Epidermal melanocyte (primary cell): ENCODE measurements at regions not wholly inside any gene's neighbourhood (a gene's known extent, or its start where the extent isn't known, plus 50 kb on each side); places are given as distances from the start of the nearest gene placed in this dataset.

Experiments
- DNase-seq: peaks from one replicate; pipeline ENCODE4 v3.0.0; 2011; ENCODE audit warnings: low spot score; ENCODE audit not compliant: insufficient read length

DNA sequence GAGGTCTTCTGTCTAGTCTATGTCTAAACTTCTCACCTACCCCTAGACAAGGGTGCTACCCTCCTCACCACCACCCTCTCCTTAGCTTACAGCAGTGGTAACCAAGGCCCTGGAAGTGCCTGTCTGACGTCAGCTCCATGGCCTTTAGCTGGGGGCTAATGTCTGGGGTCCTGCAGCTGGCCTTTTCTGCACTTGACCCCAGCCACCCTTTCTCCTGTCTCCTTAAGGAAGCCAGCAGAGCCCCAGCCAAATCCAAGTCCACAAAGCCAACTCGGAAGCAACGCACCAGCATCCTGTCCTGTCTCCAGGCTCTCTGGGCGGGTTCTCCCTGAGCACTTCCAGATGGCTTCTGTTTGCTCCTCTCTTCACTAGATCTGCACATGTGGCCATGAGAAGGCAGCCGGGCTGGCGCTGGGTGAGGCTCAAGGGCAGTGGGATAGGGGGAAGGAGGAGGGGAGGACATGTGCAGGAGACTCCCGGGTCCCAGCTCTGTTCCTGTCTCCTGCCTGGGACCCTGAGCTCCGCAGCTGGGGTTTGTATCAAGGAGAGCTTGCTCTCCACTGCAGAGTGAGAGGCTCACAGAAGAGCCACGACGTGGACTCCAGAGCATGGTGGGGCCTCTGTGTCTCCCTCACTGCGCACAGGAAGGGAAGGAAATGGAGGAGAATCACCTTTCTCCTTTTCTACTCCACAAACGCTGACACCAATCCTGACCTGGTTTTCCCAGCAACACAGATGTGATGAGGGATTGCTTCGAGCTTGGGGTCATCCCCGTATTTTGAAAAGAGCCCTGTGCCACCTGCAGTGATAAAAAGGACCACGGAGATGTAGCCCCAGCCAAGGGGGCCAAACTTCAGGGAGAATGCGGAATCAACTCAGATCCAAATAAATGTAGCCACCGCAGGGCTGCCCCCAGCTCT, 204.2 kb downstream of the USP12 start:
- no peak for DNase-seq

DNA sequence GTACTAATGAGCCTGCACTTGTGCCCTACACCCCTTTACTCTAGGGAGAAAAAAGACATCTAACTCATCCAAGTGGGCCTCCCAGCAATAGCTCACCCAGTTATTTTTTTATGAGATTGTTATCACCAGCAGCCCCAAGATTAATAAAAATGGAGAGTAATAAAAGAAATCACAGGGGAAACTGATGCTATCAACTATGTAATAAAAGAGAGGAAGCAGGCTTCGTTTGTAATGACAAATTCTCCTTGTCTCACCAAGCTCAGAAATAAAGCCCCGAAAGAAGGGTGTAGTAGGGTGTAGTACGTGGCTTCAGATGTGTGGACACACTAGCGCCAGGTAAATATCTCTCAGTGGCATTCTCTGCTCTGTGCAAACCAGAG, 204.9 kb downstream of the USP12 start:
- DNase-seq: no peak

DNA sequence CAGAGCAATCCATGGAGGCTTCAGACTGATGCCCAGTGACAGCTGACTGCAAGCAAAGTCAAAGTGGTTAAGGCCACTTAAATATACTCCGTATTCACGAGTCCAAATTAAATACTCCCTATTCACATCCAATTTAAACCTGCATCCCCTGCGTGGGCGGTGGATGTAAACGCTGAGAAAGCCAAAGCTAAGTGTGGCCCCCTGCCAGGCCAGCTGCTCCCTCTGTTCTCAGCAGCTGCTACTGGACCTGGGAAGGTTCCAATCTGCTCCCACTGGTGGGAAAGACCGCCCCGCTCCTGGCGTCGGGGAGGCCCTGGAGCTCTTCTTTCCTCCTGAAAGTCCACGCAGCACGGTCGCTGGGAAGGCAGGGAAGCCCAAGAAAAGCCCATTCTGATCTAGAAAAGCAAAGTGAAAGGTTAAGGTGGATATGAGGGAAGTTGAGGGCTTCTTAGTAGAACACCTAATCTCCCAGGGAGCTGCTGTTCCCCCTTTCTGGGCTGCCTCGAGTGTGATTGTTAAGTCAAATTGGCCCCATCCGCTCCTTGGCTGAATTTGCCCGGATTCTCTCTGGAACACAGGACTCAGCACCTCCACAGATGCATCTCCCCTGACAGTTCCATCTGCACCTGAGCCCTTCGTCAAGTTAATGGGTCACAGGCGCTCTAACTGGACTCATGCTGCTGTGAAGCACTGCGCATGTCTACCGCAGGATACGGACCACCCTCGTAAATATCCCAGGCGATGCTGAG, 205.5 kb downstream of the USP12 start:
- no peak for DNase-seq

DNA sequence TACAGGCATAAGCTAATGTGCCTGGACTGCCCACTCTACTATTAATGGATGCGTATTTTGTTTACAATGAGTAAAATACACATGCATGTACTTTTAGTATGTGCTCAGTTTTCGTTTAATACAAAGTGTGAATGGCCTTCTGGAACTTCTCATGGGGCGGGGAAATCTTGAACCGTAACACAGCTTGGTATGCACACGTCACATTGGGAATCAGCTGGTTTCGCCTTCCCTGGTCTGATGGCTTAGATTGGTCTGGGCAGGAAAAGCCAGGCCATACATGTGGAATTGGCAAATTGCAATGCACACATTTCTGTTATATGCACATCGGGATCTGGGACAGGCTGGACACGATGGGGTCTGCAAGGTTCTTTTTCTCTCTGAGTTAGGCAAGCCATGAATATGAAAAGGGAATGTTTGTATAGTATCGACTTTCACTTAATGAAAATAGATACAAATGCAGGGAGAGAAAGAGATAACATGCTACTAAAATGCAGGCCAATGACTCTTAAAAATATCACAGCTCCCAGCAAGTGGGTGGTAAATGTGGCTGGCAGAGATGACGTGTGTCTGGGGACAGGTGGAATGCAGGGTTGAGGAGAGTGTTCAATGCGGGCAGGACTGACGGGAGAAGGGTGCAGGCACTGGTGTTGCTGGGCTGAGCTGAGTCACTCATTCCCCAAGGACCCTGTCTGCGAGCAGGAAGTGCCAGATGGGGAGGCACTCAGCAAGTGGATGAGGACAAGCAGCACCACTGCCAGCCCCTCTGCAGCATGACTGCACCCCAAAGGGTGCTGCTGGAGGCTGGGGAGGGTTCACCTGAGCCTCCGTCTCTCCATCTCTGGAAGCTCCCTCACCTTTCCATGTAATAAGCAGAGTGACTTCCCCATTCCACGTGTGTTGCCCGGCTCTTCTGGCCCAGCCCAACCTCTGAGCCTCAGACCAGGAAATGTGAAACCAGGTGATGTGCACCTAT, 204.0 kb upstream of the GPR12 start:
- no peak for DNase-seq

DNA sequence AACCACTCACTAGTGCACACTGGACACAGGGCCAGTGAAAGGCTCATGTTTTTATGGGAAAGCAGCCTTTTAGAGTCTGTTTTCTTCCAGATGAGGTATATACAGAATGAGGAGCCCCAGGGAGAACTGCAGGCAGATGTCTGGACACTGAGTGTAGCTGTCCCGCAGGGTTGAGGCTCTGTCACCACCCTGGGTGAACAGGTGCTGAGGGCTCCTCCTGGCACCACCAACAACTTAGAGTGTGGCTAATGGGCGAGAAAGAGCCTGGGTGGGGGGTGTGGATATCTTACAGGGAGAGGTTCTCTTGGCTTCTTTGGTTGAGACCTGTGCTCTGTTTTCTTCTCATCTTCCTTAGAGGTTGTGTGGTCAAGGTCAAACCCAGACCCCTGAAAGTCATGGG, 202.1 kb upstream of the GPR12 start:
- DNase-seq: no peak

DNA sequence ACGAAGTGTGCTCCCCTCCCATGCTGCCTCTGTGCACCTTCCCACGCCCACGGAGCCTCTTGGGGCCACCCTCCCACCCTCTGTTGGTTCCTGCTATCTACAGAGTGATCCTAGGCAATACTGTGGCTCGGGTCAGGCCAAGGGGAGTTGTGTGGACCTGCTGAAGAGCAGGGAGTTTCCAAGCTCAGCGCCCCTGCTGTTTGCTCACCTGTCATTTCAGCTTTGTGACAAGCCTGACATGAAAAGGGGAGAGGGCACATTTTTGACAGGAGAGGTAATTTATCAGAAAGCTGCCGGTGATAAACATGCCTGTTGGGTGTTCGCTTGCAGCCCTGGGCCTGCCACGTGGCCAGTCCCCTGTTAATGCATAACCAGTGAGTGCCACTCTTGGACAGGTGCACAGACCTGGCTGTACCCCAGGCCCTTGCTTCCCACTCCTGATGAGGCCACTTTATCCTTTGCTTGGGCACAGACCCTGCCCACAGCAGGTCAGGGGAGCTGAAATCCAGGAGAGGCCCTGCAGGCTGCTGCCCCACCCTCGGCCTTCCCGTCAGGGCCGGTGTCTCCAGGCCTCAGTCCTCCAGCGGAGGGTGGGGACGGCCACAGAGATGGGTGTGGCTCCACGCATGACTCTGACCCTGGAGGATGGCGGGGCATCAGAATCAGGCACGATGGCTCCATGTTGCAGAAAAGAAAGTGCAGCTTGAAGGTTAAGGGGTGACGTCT, 201.5 kb upstream of the GPR12 start:
- DNase-seq: no peak

DNA sequence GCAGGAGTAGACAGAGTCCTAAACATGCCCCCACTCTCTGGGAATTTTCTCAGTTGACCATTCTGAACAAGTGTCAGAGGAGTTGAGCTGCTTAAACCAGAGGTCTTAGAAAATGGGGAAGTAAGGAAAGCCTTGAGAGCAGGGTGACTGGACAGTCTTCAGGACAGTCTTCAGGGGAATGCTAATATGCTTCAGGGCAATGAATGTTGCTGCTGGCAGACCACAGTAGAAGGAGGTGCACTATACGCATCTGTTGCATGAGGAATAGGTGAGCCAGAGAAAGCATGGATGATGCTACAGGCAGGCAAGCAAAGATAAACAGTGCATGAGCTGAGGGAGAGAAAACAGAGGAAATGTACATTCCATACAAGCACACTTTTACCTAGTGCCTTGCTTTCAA, 196.6 kb upstream of the GPR12 start:
- DNase-seq: no peak

DNA sequence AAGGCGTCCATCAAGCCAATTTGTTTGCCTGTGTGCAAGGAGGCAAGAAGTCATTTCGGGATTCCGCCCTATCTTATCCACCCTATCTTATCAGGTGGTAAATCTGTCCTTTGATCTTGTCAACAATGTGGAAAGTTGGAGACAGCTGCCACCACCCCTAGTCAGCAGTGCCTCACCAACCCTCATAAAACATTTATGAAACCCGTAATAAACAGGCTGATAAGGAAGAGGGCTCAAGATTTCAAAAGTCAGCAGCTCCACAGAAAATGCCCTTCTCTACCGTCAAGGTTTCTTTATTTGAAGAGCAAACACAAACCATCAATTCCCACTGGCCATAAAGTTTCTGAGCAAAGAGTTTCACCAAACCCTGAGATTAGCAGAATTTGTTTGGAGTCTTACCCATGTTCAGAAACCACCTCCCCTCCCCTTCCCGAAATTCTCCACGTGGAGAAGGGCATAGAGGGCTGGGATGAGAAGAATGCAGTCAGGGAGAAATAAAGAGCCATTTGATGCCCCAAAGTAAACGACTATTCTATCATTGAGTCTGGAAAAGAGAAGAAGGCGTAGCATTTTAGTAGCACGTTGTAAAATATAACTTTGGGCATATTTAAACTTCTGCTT, 196.0 kb upstream of the GPR12 start:
- no peak for DNase-seq

DNA sequence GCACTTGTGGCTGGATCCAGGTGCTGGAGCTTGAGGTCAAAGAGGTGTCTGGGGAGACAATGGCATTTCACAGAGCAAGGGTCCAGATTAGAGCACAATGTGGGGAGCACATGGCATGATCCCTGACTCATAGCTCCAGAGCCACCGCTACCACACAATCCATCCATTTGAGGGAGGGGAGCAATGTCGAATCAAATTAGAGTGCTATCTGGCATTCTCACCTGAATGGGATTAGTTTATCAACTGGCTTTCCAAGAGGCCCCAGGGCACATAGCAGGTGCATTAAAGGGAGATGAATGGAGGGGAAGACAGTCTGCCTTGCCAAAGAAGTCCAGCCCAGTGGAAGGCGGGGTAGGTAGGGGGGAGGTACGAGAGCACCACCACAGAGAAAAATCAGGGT, 194.4 kb upstream of the GPR12 start:
- DNase-seq: no peak

DNA sequence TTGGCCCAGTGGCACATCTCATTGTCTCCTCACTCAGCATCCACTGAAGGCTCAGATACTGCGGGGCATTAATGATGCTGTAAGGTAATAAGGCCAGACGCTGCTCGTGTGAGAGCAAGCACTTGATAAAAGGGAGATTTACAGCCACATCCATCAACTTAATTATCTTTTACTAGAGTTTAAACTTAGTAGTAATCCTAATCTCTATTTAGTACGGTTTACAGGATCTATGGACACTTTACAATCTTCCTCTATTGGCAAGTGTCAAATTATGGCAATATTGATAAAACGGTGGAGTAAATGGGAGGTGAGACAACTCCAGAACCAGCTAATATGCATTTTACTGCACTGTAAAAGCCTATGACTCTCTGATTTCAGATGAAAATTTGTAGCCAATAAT, 192.7 kb upstream of the GPR12 start:
- DNase-seq: no peak

DNA sequence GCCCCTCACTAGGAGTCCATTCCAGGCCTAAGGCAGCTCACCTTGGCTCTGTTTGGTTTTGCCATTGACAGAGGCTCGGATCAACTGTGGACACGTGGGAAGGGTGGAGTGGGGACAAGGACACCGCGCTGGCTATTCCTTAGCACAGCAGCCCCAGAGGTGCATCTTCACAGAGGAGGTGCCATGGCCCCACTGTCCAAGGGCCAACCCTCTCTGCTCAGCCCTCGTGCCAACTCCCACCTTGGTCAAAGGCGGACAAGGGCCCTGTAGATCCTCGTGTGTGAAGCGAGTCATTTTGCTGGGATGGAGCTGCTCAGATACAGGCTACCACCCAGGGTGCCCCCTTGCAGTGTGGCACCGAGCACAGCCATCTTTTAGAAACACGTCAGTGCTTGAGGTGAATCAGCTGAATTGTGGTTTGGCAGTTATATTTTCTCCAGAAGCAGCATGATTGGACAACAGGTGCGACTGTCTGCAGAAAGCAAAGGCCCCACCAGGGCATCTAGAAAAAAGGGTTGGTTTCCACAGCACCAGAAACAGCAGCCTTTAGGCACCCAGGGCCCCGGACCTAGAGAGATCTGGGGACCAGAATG, 192.1 kb upstream of the GPR12 start:
- no peak for DNase-seq

DNA sequence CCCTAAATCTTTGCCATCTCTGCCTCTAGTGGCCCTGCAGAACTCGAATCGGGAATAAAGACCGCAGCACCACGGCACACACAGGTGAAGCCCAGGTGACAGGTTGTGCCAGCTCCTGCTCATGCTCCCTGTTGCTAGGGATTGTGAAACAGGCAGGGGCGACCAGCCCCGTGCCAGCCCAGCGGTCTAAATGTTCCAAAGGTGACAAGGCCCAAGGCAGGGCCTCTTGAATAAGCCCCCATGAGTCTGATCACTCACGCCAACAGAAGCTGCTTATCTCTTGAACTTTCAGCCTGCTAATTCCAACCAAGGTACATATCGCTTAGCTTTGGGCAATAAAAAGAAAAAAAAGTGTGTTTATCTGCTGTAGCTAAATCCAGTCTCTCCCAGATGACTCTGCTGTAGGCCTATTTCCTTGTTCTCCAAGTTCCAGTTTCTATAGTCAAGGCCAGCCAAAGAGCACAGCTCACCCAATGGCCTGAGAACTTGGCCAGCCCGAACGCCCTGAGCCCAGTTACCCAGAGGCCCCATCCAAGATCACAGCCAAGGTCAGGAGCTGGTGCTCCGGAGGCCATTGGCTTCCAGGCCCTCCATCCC, 191.1 kb upstream of the GPR12 start:
- no peak for DNase-seq

DNA sequence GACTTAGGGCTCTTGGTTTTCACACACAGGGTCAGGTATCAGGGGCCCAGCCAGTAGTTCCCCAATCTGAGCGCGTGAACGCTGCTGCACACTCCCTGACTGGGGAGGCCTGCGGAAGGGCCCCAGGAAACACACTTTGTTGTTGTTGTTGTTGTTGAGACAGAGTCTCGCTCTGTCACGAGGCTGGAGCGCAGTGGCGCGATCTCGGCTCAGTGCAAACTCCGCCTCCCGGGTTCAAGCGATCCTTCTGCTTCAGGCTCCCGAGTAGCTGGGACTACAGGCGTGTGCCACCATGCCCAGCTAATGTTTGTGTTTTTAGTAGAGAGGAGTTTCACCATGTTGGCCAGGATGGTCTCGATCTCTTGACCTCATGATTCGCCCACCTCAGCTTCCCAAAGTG, 190.4 kb upstream of the GPR12 start:
- no peak for DNase-seq

DNA sequence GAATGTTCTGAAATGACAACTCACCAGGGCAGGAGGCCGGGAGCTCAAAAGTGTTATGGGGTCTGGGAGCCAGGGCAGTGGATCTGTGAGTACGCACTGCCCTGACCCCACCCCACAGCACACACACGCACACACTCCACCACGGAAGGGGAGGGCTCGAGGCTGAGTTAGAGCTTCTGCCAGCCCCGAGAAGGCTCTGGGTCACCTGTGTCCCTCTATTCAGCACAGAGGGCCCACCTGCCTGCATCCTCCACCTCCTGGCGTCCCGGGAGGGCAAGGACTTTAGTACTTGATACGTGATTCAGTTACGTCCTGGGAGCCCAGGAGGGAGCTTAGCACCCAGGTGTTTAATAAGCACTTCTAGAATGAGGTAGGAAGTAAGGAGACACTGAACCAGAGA, 190.0 kb upstream of the GPR12 start:
- DNase-seq: no peak

DNA sequence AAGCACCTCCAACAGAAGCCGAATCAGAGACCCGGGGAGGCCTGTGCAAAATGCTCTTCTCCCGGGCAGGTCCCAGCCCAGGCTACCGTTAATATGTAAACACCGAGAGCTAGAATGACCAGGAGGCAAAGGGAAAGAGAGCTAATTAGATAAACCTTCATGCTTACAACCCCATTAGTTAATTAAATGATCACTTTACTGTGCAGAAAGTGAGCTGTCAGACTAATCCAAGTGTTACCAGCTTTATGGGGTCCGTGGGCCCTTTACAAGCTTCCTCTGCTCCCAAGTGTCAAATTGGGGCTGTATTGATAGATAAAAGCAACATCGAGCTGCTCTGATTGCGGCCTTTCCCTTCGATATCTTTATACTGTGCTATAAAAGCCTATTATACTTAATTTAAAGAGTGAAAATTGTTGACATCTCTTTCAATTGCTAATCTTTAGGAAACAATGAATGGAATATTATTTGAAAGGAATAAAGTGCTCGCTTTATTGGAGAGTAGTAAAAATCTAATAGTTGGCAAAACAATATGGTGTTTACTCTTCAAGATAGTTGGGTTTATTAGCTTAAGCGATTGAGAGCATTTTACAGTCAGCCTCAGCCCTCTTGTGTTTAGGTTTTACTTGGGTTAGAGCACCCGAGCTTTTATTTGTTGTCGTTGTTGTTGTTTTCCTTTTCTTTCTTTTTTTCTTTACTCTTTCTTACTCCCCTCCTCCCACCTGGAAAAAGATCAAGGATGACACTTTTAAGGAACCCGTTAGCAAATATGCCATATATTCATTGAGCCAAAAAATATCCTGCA, 189.3 kb upstream of the GPR12 start:
- DNase-seq: no peak

DNA sequence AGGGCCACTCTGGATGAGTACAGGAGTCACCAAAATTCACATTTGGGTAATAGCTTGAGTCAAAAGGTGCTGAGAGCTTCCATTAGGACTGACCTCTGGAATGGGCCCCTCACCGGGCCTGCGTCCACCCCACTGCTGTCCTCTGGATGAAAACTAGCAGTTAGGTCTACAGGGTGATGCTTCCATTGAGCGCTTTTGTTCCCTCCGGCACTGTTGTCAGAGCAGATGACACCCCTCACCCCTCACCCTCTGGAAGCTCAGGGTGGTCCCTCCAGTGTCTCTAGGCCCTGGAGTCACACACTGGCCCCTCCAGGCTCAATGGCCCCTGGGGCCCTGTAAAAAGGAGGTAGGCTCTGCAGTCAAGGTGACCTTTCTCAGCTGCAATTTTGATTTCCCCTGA, 187.8 kb upstream of the GPR12 start:
- DNase-seq: no peak

DNA sequence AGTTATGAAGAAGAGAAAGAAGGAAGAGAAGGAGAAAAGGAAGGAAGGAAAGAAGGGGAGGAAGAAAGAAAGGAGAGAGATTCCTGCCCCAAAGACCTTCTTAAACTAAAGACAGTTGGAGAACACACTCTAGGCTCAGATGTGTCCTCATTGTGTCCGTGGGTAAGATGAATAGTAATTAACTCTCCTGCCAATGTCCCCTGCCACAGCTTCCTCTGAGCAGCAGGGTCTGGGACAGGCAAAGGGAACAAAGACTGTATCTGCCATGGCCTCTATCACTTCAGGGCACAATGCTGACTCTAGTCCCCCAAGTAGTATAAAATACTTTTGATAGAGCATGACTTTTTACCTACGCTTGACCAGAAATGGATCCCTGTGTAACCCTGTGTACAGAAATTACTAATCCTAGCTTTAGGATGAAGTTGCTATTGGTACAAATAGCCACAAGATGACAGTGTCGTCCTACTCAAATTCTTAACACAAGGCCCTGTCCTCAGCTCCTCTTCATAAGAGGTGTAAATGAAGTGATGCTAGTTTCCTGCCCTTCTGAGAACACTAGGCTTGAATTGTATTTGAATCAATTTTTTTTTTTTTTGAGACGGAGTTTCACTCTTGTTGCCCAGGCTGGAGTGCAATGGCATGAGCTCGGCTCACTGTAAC, 186.2 kb upstream of the GPR12 start:
- DNase-seq: peak; percentile 26

DNA sequence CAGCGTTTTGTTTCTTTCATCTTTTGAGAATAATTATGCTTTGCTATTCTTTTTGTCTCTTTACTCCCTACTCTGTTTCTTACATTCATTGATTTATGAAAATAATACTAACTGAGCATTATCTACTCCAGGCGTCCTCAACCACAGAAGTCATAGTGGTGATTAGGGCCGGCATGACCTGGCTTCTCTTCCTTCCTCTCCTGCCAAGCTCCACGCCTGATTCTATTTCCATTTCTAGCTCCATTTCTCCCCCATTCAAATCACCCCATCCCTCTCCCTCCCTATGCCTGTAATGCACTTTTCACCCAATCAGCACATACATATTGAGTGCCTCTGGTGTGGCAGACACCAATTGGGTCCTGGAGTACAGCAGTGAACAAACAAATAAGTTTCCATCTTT, 183.2 kb upstream of the GPR12 start:
- DNase-seq: no peak
